B cell (primary cell): ENCODE measurements at regions not wholly inside any gene's neighbourhood (a gene's known extent, or its start where the extent isn't known, plus 50 kb on each side); places are given as distances from the start of the nearest gene placed in this dataset.

ENCODE experiments used
- ATAC-seq: fragments of 200-7000 bp; cut with Tn5 transposase; one replicate; pipeline ENCODE4 v1.10.0; 2021; ENCODE audit warnings: low read depth, mild to moderate bottlenecking, moderate number of reproducible peaks, moderate library complexity
- CTCF ChIA-PET: fragments of 350-600 bp; sonication (Branson Sonifier 250); formaldehyde crosslinking; loops from one replicate; lab custom pipeline; 2021; ENCODE audit warnings: antibody characterized with exemption, inconsistent platforms; lab: Charles Lee
- POLR2A ChIA-PET: fragments of 350-600 bp; sonication (Branson Sonifier 250); formaldehyde crosslinking; loops from one replicate; lab custom pipeline; 2021; ENCODE audit warnings: antibody characterized with exemption; lab: Charles Lee
- DNase-seq: peaks from one replicate; pipeline ENCODE4 v3.0.0; 2013
- H2AFZ ChIP-seq: 2 replicates; pipeline ENCODE4 v1.6.1; 2012; ENCODE audit warnings: mild to moderate bottlenecking, low read depth, low read length; ENCODE audit not compliant: insufficient read depth, poor library complexity, severe bottlenecking
- H3K27ac ChIP-seq, 2 donors: 1 replicate in 1 of 2; 2 replicates in 1 of 2; pipeline ENCODE4 v1.5.1; 2012 to 2013; ENCODE audit warnings: low read length in 2 of 2, mild to moderate bottlenecking in 2 of 2, moderate library complexity in 1 of 2
- H3K27me3 ChIP-seq, 4 experiments: fragments of 200-600 bp in 1 of 4; sonication (generic) in 1 of 4; replicated peaks in 1 of 4; 1 replicate in 2 of 4; 2 replicates in 2 of 4; pipeline versions ENCODE4 v1.6.1 to v1.7.0; 2013 to 2016; ENCODE audit warnings: low read length in 3 of 4, mild to moderate bottlenecking in 2 of 4, mixed read lengths in 1 of 4, moderate library complexity in 1 of 4; ENCODE audit not compliant: insufficient read depth in 4 of 4, control insufficient read depth in 3 of 4; ENCODE audit errors: control extremely low read depth in 1 of 4
- H3K36me3 ChIP-seq, 2 experiments: replicated peaks in 1 of 2; 1 replicate in 1 of 2; 2 replicates in 1 of 2; pipeline versions ENCODE4 v1.6.1 to v1.7.1; 2013; ENCODE audit warnings: low read length in 1 of 2; ENCODE audit not compliant: insufficient read depth in 2 of 2, control insufficient read depth in 1 of 2; ENCODE audit errors: control extremely low read depth in 1 of 2, extremely low read depth in 1 of 2
- H3K4me1 ChIP-seq, 2 donors: fragments of 200-600 bp in 1 of 2; sonication (generic) in 1 of 2; 1 replicate in 1 of 2; 2 replicates in 1 of 2; pipeline versions ENCODE4 v1.5.1 to v1.6.1; 2013 to 2017; ENCODE audit warnings: low read length in 2 of 2; ENCODE audit not compliant: control insufficient read depth in 2 of 2, insufficient read depth in 2 of 2
- H3K4me2 ChIP-seq: replicated peaks from 2 replicates; pipeline ENCODE3; 2012; ENCODE audit warnings: mild to moderate bottlenecking, low read depth, low read length; ENCODE audit not compliant: poor library complexity, severe bottlenecking
- H3K4me3 ChIP-seq, 5 experiments: fragments of 200-600 bp in 1 of 5; sonication (generic) in 1 of 5; 1 replicate in 3 of 5; 2 replicates in 2 of 5; pipeline versions ENCODE4 v1.5.1 to v1.7.0; 2011 to 2016; ENCODE audit warnings: low read length in 4 of 5, mild to moderate bottlenecking in 4 of 5, low read depth in 2 of 5, control low read depth in 1 of 5, moderate library complexity in 1 of 5; ENCODE audit not compliant: insufficient read depth in 1 of 5; ENCODE audit errors: control extremely low read depth in 1 of 5, extremely low read depth in 1 of 5
- H3K79me2 ChIP-seq: fragments of 200-600 bp; sonication (generic); one replicate; pipeline ENCODE4 v1.6.0; 2016; ENCODE audit warnings: low read length; ENCODE audit not compliant: control insufficient read depth, insufficient read depth
- H3K9ac ChIP-seq: fragments of 200-600 bp; sonication (generic); 2 replicates; pipeline ENCODE4 v1.6.1; 2017; ENCODE audit warnings: mild to moderate bottlenecking, low read length, moderate library complexity
- H3K9me3 ChIP-seq, 3 donors: one replicate each; pipeline versions ENCODE4 v1.6.1 to v1.7.1; 2013; ENCODE audit warnings: low read length in 2 of 3; ENCODE audit not compliant: control insufficient read depth in 2 of 3, insufficient read depth in 1 of 3; ENCODE audit errors: control extremely low read depth in 1 of 3
- H4K20me1 ChIP-seq: 2 replicates; pipeline ENCODE4 v1.6.0; 2012; ENCODE audit warnings: mild to moderate bottlenecking, low read length; ENCODE audit not compliant: insufficient read depth, control insufficient read depth, poor library complexity, severe bottlenecking
- H3K27ac Mint-ChIP-seq: one replicate; pipeline ENCODE4 v1.8.0; 2021; ENCODE audit warnings: mixed read lengths
- H3K27me3 Mint-ChIP-seq: one replicate; pipeline ENCODE4 v1.8.0; 2021; ENCODE audit warnings: mixed read lengths
- H3K4me1 Mint-ChIP-seq: one replicate; pipeline ENCODE4 v1.8.0; 2021; ENCODE audit warnings: mixed read lengths
- H3K4me3 Mint-ChIP-seq: one replicate; pipeline ENCODE4 v1.8.0; 2021; ENCODE audit warnings: mixed read lengths
- H3K9me3 Mint-ChIP-seq: one replicate; pipeline ENCODE4 v1.8.0; 2022; ENCODE audit warnings: mixed read lengths; ENCODE audit not compliant: insufficient read depth
- EZH2 ChIP-seq: IDR thresholded peaks from 2 replicates; pipeline ENCODE4 v1.6.1; 2012; ENCODE audit warnings: borderline replicate concordance, low read depth, mild to moderate bottlenecking, moderate library complexity, low read length; ENCODE audit not compliant: insufficient read depth, poor library complexity, severe bottlenecking
- WGBS: methylation state at CpG from one replicate; pipeline ENCODE4 v1.1.5; 2013; ENCODE audit warnings: missing lambda C conversion rate; ENCODE audit not compliant: insufficient coverage; 5-methylcytosine and 5-hydroxymethylcytosine counted together
- intact Hi-C: fragments of 100-400 bp; cut with micrococcal nuclease; formaldehyde crosslinking; loops from one replicate; pipeline ENCODE4 v1.10.0; 2022
- TF ChIP-seq, protein P1 (sequence below): fragments of 200-600 bp; IDR thresholded peaks from one replicate; pipeline ENCODE4 v1.8.0; 2022; ENCODE audit warnings: antibody characterized with exemption, mild to moderate bottlenecking

- Histone ChIP-seq H3K27ac (no peak overlapping the region), H2AFZ (no peak overlapping the region), H3K9me3 (no peaks in the 10 kb centered on the region), H3K9ac (no peak overlapping the region), H3K4me3 (no peak overlapping the region), H3K36me3 (no peaks in the 10 kb centered on the region), H3K4me2 (no peak overlapping the region), H3K79me2 (no peaks in the 10 kb centered on the region), H3K4me1 (no peaks in the 10 kb centered on the region), H4K20me1 (no peaks in the 10 kb centered on the region), H3K27me3 (peaks cover 0 to 8% (median 2%) of the 10 kb centered on the region in 4 experiments)
- ChIA-PET CTCF (no interaction called here), POLR2A (no interaction called here)
- no peak overlapping the region for H3K4me3 Mint-ChIP-seq
- no peak overlapping the region for H3K27ac Mint-ChIP-seq
- TF ChIP-seq EZH2 = no peak
- TF ChIP-seq, protein P1, sequence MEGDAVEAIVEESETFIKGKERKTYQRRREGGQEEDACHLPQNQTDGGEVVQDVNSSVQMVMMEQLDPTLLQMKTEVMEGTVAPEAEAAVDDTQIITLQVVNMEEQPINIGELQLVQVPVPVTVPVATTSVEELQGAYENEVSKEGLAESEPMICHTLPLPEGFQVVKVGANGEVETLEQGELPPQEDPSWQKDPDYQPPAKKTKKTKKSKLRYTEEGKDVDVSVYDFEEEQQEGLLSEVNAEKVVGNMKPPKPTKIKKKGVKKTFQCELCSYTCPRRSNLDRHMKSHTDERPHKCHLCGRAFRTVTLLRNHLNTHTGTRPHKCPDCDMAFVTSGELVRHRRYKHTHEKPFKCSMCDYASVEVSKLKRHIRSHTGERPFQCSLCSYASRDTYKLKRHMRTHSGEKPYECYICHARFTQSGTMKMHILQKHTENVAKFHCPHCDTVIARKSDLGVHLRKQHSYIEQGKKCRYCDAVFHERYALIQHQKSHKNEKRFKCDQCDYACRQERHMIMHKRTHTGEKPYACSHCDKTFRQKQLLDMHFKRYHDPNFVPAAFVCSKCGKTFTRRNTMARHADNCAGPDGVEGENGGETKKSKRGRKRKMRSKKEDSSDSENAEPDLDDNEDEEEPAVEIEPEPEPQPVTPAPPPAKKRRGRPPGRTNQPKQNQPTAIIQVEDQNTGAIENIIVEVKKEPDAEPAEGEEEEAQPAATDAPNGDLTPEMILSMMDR = no peak
- 80% methylated on average over 1 of the region's 1 CpG for WGBS
- intact Hi-C loops = no loop called here
- H3K27me3 Mint-ChIP-seq = peaks cover 24% of the 10 kb centered on the region
- no peaks in the 10 kb centered on the region for H3K4me1 Mint-ChIP-seq
- no peak for ATAC-seq
- DNase-seq = no peak
- H3K9me3 Mint-ChIP-seq = no peaks in the 10 kb centered on the region
Measured at GRCh38 chr15:31164573-31164912, 63.0 kb upstream of the TRPM1 start.

DNA sequence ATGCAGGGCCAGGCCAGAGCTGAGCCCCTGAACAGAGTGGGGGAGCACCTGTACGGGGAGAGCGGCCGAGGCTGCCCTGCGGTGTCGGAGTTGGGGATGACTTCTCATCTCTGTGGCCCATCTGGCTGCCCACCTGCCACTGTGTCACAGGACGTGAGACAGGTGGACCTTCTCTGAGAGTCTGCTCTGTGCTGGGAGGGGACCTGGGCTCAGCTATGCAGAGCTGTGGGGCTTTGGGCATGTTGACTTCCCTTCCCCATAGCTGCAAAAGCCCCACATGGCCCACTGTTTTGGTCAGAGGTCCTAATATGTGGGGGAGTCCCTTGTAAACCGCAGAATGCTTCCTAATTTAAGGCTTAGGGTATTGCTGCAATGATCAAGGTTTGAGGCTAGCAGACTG lies 68.0 kb upstream of the TRPM1 start:
- CTCF ChIA-PET = no interaction called here
- H3K79me2 ChIP-seq = no peaks in the 10 kb centered on the region
- H3K4me3 Mint-ChIP-seq = no peak overlapping the region
- no peak for DNase-seq
- H3K4me2 ChIP-seq = no peak overlapping the region
- H3K4me1 Mint-ChIP-seq = no peaks in the 10 kb centered on the region
- no peaks in the 10 kb centered on the region for H3K9me3 Mint-ChIP-seq
- H3K36me3 ChIP-seq = no peaks in the 10 kb centered on the region
- TF ChIP-seq EZH2 = no peak
- TF ChIP-seq, protein P1 = no peak
- H3K27ac ChIP-seq = no peak overlapping the region
- H3K9ac ChIP-seq = no peak overlapping the region
- intact Hi-C loops = no loop called here
- H3K27ac Mint-ChIP-seq = no peak overlapping the region
- H2AFZ ChIP-seq = no peak overlapping the region
- H3K27me3 Mint-ChIP-seq = peaks cover 13% of the 10 kb centered on the region
- no peaks in the 10 kb centered on the region for H3K9me3 ChIP-seq
- no peak for ATAC-seq
- H3K27me3 ChIP-seq = no peaks in the 10 kb centered on the region
- WGBS = 86% methylated on average over 6 of the region's 7 CpGs
- no peak overlapping the region for H3K4me3 ChIP-seq
- H4K20me1 ChIP-seq = no peaks in the 10 kb centered on the region
- POLR2A ChIA-PET = no interaction called here
- peaks cover 2 to 4% of the 10 kb centered on the region in 2 donors for H3K4me1 ChIP-seq
